HG03521 (cell line): ENCODE measurements at regions not wholly inside any gene's neighbourhood (a gene's known extent, or its start where the extent isn't known, plus 50 kb on each side); places are given as distances from the start of the nearest gene placed in this dataset.
A peak's percentile ranks its signal among the peaks of the same experiment; 100 is the strongest.

Experiments used
- ATAC-seq: cut with Tn5 transposase; IDR thresholded peaks from one replicate; pipeline ENCODE4 v1.9.1; 2021; ENCODE audit warnings: mild to moderate bottlenecking, moderate library complexity; ENCODE audit not compliant: unreplicated experiment

DNA sequence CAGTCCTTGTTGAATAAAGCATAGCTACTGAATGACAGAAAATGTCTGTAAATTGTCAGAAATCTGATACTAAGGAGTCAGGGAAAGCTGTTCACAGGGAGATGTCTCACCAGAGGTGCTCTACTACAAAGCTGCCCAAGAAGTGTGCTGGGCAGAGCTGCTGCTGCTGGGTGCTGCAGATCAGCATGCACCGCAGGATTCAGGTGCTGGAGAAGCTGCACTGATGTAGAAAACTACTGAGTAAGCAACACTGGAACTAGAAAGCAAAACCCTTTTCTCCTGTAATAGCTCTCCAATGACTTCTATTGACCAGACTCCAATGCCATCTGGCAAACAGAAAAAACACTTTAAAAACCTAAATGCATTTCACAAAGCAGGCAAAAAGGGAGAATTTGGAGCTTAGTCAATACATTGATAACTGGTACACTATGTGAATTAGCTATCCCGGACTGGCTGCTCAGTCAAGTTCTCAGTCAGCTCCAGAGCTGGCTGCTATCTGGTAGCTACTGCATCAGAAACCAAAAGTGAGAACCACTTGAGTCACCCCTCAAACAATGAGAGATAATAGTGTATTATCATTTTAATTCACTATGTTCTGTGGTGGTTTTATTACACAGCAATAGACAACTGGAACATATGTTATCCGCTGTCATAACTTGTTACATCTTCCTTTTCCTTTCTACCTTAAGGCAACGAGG, 493.1 kb downstream of the CPS1 start:
- no peak for ATAC-seq

GRCh38 chr2:211055438-211055837, 499.0 kb downstream of the CPS1 start:
- ATAC-seq: no peak

DNA sequence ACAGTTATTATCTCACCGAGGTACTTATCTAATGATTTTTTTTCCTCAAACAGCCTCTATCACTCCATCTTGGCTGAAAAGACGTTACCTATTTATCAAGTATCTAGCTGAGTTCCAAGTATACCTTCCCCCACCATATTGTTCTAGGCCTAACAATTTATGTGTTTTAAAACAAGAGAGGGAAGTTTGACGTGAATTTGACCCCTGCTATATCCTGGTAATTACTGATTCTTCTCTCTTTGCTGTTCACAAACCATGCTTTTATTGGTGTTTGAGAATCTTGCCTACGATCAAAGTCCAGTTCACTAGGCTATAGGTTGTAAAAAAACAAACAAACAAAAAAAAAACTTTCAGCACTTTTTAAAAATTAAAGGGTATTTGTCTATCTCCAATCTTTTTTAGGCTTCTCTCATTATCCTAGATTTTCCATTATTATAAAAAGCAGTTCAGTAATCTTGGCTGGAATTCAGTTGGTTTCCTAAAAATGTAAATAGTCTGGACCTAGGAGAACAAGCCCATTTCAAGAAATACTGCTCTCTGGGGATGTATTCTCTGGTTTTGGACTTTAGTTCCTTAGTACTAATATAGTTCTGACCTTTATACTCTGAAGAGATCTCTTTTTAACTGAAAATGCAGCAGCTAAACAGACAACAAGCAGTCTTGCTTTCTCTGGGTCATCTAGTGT, 505.4 kb downstream of the CPS1 start:
- no peak for ATAC-seq

GRCh38 chr2:211062297-211062612, 505.9 kb downstream of the CPS1 start:
- no peak for ATAC-seq

- ATAC-seq: no peak
Observed at GRCh38 chr2:211067029-211067428, 510.6 kb downstream of the CPS1 start.

DNA sequence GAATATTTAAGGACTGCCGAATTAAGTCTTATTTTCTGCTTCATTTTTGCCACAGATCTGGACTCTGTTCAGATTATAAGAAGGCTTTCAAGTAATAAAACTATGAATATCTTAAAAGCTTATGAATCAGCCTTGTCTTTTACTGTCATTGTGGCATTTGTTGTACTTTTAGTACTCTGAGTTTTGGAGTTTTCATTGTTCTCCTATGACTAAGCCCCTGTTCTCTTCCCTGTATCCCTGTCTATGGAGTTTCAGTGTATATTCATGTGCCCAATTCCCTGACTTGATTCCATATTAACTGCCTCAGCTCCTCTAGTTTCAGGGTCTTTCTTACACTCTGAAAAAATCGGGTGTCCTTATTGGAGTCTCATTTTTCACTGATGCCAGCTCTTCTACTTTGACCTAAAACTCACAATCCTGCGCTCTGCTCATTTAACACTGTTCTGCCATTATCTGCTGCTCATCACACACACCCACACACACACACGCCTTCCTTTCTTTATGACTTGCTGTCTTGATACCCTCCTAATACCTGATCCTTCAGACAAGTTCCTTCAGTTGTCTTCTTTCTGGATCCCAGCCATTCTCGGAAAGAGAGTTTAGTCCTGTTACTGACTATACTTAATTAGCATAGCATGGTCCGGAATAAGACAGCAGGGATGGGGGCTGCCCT, 511.8 kb downstream of the CPS1 start:
- no peak for ATAC-seq

DNA sequence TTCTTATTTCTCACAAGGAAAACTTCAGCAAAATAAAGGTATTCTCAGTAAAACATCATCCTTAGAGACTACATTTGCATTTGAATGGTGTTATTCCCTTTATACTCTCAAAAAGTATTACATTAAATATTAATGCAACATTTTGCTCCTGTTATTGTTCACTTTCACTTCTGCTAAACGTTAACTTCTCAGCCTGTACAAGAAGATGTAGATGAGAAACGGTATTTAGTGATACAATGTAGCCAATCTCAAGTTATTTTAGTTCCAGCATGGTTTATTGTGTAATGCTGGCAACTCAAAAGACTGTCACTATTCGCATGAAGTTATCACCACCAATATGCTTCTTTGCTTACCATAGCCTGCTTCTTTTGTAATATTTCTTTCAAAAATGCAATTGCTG, 514.1 kb downstream of the CPS1 start:
- no peak for ATAC-seq

DNA sequence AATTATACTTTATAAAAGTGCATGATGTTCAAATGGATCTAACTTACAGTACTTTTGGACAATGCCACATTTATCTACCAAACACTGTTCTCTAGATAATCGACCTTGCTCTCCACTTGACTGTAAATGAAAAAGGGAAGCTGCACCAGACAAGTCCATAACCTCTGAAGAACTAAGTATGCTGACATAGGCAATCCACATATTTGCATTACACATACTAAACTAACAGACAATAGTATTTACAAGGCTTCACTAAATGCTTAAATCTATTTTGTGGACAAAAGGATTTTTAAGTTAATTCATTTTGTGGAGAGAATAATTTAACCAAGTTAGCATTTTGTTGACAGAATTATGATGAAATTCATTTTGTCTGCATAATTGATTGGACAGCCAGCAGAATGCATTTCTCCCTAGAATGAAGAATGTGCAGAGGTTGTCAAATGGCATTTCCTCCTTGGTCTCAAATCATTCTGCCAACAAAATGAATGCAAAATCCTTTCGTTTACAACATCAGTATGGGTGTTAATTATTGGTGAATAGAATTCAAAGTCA, 520.9 kb downstream of the CPS1 start:
- ATAC-seq: no peak

DNA sequence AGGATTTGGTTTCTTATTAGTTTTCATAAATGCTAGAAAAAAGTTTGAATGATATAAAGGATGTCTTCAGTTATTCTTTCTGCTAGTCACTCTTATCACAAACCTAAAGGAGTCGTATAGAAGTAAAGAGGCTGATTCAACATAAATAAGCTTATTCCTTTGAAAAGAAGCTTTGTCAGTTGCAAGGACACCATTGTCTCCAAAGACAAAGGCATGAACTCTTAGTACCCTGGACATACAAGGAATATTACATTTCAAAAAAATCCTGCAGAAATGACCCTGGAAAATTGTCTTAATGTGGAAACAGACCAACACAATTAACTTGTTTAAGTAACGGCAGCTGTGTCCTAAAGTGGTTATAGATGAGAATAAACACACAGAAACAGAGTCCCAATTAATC, 528.0 kb downstream of the CPS1 start:
- ATAC-seq: no peak

DNA sequence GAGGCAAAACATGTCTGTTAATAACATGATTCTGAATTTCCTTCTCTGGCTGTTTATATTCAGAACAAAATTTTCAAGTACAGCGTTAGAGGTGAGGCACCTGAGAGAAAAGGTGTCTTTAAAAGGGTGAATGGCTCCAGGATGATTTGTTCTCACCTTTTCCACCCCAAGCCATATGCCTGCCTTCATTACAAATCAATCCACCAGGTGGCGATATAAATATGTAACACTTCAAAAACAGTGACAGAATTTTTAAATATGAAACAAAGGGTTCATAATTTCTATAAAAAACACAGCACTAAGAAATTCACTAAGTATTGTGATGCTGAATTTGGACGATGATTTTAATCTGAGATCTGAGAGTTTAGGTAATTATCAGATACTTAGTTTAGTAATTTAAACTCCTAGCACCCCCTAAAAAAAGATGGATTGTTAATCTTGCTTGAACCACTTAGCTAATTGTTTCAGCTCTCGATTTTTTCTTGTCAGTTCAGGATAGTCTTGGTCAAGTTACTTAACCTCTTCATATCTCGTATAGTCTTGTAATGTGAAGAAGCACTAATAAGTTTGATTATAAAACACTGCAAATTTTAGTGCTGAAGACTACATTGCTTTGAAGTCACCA, 528.8 kb downstream of the CPS1 start:
- ATAC-seq: peak; percentile 73

- ATAC-seq: no peak
Observed at GRCh38 chr2:211086049-211086448, 529.6 kb downstream of the CPS1 start.

GRCh38 chr2:211089127-211089526, 532.7 kb downstream of the CPS1 start:
- no peak for ATAC-seq

DNA sequence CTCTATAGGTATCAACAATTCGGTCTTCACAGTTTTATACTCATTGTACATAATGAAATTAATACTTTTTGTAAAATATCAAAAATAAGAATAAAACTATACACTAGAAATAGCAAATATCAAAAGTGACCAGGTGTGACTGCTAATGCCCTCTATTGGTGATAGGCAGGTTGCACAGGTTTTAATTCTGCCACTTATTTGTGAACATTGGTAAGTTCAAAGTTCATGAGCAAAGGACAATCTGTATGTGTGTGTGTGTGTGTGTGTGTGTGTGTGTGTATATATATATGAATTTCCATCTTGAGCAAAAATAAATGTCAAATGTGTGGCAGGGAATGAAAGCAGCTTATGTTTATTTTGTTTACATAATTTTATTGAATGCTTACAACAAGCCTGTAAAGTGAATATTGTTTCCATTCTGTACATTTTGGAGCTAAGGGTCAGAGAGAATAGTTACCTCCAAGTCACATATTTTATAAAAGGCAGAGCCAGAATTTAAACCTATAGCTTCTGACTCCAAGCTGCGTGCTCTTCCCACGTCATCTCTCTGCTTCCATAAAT, 537.4 kb downstream of the CPS1 start:
- ATAC-seq: peak; percentile 71

- ATAC-seq: no peak
Observed at GRCh38 chr2:211103989-211104388, 547.6 kb downstream of the CPS1 start.

DNA sequence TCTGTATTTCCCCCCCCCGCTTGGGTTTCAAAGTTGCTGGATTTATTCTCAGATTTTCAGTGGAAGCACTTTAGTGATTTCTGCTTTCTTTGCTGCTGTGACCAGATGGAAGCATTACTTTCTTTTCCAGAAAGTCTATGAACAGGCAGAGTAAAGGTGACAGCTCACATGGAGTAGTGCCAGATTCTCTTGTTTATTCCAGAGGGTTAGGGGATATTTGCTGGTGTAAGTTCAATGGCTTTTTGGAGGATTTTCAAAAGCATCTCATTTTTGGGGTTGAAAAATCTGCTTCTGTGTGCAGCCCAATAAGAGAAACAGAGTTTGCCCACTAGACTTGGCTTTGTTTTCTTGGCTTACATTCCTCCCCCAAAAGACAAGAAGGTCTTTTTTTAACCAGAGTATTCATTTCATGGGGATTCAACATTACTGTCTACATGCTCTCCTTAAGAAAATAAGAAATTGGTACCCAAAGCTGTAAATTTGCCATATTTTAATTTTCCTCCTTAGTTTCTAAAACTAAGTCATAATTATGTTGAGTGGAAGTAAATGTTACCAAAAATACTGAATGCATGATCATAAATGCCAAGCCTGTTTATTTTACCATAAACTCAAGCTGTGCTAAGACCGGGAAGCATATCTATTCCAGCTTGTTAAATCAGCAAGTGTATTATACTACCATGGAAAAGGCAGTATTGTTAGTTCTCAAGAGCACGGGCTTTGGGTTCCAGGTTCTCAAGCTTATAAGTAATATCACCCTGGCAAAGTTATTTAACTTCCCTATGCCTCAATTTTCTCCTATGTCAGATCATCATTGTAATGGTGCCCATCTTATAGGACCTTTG, 557.2 kb downstream of the CPS1 start:
- ATAC-seq: no peak

- ATAC-seq: no peak
Observed at GRCh38 chr2:211114826-211115455, 558.5 kb downstream of the CPS1 start.

DNA sequence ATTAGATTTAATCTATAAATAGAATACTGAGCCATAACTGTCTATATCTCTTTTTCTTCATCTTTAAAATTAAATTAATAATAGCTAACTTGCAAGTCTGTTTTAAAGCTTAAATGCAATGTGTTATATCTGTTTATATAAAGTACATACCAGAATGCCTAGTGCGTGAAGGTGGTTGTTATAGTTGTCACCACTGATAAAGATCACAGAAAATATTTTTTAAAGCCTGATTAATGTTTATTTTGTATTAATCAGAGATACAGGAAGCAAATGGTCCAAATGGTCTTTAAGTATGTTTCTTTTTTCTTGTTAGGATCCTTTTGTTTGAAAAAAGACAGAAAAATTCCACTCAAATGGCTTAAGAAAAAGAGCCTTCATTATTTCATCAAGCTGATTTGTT, 560.6 kb downstream of the CPS1 start:
- no peak for ATAC-seq

GRCh38 chr2:211126256-211126655, 569.9 kb downstream of the CPS1 start:
- ATAC-seq: no peak

- ATAC-seq: no peak
Observed at GRCh38 chr2:211127501-211127900, 571.1 kb downstream of the CPS1 start.

DNA sequence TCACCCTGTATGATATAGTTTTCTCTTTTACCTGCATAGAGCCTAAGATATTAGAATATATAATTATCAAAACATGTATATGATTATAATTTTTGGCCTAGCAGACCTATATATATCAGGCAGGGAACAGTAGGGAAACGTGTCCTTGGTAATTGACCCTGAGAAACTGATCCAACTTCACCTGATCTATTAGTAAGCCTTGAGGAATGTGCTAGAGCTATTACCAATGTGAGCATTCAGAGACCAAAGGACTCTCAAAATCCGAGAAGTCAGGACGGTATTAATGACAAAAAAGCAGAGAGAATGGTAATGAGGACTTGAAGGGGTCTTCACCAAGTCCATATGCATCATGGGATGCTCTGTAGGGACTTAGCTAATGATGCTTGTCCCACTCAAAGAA, 571.9 kb downstream of the CPS1 start:
- no peak for ATAC-seq
